GM19099 (cell line): ENCODE measurements at regions not wholly inside any gene's neighbourhood (a gene's known extent, or its start where the extent isn't known, plus 50 kb on each side); places are given as distances from the start of the nearest gene placed in this dataset.

Source experiments
- POLR2A ChIP-seq: IDR thresholded peaks from 3 replicates; pipeline ENCODE4 v1.6.1; 2011; ENCODE audit warnings: low read depth; ENCODE audit not compliant: insufficient read length; ENCODE audit errors: extremely low read depth

- TF ChIP-seq POLR2A = no peak
Measured at GRCh38 chr13:73870036-73870741, 264.0 kb downstream of the KLF12 start.

- no peak for TF ChIP-seq POLR2A
Measured at GRCh38 chr13:73865027-73865426, 269.2 kb downstream of the KLF12 start.

- no peak for TF ChIP-seq POLR2A
Measured at GRCh38 chr13:73861136-73861535, 273.1 kb downstream of the KLF12 start.

- TF ChIP-seq POLR2A = no peak
Measured at GRCh38 chr13:73860501-73860900, 273.7 kb downstream of the KLF12 start.

- TF ChIP-seq POLR2A = no peak
Measured at GRCh38 chr13:73859841-73860240, 274.4 kb downstream of the KLF12 start.

- TF ChIP-seq POLR2A = no peak
Measured at GRCh38 chr13:73857106-73857505, 277.1 kb downstream of the KLF12 start.

- TF ChIP-seq POLR2A = no peak
Measured at GRCh38 chr13:73851104-73851503, 283.1 kb downstream of the KLF12 start.

GRCh38 chr13:73850104-73850873 is 283.9 kb downstream of the KLF12 start:
- TF ChIP-seq POLR2A = no peak

- TF ChIP-seq POLR2A = no peak
Measured at GRCh38 chr13:73849292-73849691, 284.9 kb downstream of the KLF12 start.

- TF ChIP-seq POLR2A = no peak
Measured at GRCh38 chr13:73844986-73845385, 289.2 kb downstream of the KLF12 start.

- TF ChIP-seq POLR2A = no peak
Measured at GRCh38 chr13:73842626-73843025, 291.6 kb downstream of the KLF12 start.

- no peak for TF ChIP-seq POLR2A
Measured at GRCh38 chr13:73842184-73842583, 292.0 kb downstream of the KLF12 start.

GRCh38 chr13:73837147-73837546 is 297.1 kb downstream of the KLF12 start:
- TF ChIP-seq POLR2A = no peak

- TF ChIP-seq POLR2A = no peak
Measured at GRCh38 chr13:73835138-73835721, 299.0 kb downstream of the KLF12 start.

GRCh38 chr13:73833325-73834070 is 300.7 kb downstream of the KLF12 start:
- no peak for TF ChIP-seq POLR2A
